ENCODE measurements at regions not wholly inside any gene's neighbourhood (a gene's known extent, or its start where the extent isn't known, plus 50 kb on each side); places are given as distances from the start of the nearest gene placed in this dataset.

GRCh38 chr1:244998717-244999346 is 134.5 kb upstream of the HNRNPU start:
- TF ChIP-seq CEBPB (IDR thresholded peaks at IDR 0.05) (no peak), MAX (IDR thresholded peaks at IDR 0.05) (no peak), REST (IDR thresholded peaks at IDR 0.05; ENCODE audit: low read depth) (no peak), EP300 (IDR thresholded peaks at IDR 0.05; ENCODE audit: borderline replicate concordance) (no peak), NFIC (IDR thresholded peaks at IDR 0.05) (no peak), USF1 (IDR thresholded peaks at IDR 0.05) (no peak), TAF1 (IDR thresholded peaks at IDR 0.05; ENCODE audit: low read depth) (no peak), CREB1 (IDR thresholded peaks at IDR 0.05; ENCODE audit: low read depth) (no peak), ZBTB7A (IDR thresholded peaks at IDR 0.05; ENCODE audit: low read depth) (no peak), RAD21 (IDR thresholded peaks at IDR 0.05; ENCODE audit: low read depth) (no peak), EGR1 (IDR thresholded peaks at IDR 0.05) (no peak), YY1 (IDR thresholded peaks at IDR 0.05; ENCODE audit: low read depth) (no peak), TEAD4 (IDR thresholded peaks at IDR 0.05) (no peak), TCF12 (IDR thresholded peaks at IDR 0.05; ENCODE audit: low read depth) (no peak)

Measured in Ishikawa (cell line).